Naive thymus-derived CD4-positive, alpha-beta T cell (primary cell): ENCODE measurements at regions not wholly inside any gene's neighbourhood (a gene's known extent, or its start where the extent isn't known, plus 50 kb on each side); places are given as distances from the start of the nearest gene placed in this dataset.

ENCODE experiments used
- ATAC-seq: fragments of 150-1000 bp; cut with Tn5 transposase; 2 replicates; pipeline ENCODE4 v1.10.0; 2021; ENCODE audit warnings: mild to moderate bottlenecking, moderate library complexity
- CTCF ChIA-PET: fragments of 350-600 bp; sonication (Branson Sonifier 250); formaldehyde crosslinking; loops from one replicate; lab custom pipeline; 2021; ENCODE audit warnings: antibody characterized with exemption; lab: Charles Lee
- POLR2A ChIA-PET: fragments of 350-600 bp; sonication (Branson Sonifier 250); formaldehyde crosslinking; loops from one replicate; lab custom pipeline; 2021; ENCODE audit warnings: antibody characterized with exemption, inconsistent platforms; lab: Charles Lee
- DNase-seq, 9 donors: peaks; one replicate each; pipeline versions ENCODE4 v3.0.0 to v3.0.0-alpha.2; 2020 to 2022; ENCODE audit warnings: mixed read lengths in 1 of 9
- H3K27ac ChIP-seq: one replicate; pipeline ENCODE4 v1.7.0; 2013; ENCODE audit warnings: mild to moderate bottlenecking, low read depth, low read length, moderate library complexity
- H3K27me3 ChIP-seq, 2 donors: one replicate each; pipeline ENCODE4 v1.7.0; 2013; ENCODE audit warnings: low read length in 2 of 2, mild to moderate bottlenecking in 2 of 2, moderate library complexity in 2 of 2; ENCODE audit not compliant: control insufficient read depth in 2 of 2, insufficient read depth in 2 of 2
- H3K36me3 ChIP-seq, 3 experiments: 1 replicate in 2 of 3; 2 replicates in 1 of 3; pipeline ENCODE4 v1.7.0; 2013; ENCODE audit warnings: low read length in 3 of 3, mild to moderate bottlenecking in 3 of 3, moderate library complexity in 1 of 3; ENCODE audit not compliant: insufficient read depth in 3 of 3, control insufficient read depth in 2 of 3
- H3K4me1 ChIP-seq, 2 donors: one replicate each; pipeline ENCODE4 v1.7.0; 2013; ENCODE audit warnings: low read length in 2 of 2, mild to moderate bottlenecking in 2 of 2, moderate library complexity in 1 of 2; ENCODE audit not compliant: control insufficient read depth in 2 of 2, insufficient read depth in 2 of 2
- H3K4me3 ChIP-seq: 2 replicates; pipeline ENCODE4 v1.7.0; 2013; ENCODE audit warnings: mild to moderate bottlenecking, low read length
- H3K9me3 ChIP-seq, 3 experiments: 1 replicate in 2 of 3; 2 replicates in 1 of 3; pipeline ENCODE4 v1.7.0; 2013; ENCODE audit warnings: low read length in 3 of 3; ENCODE audit not compliant: control insufficient read depth in 2 of 3
- H3K27ac Mint-ChIP-seq, 9 donors: one replicate each; pipeline ENCODE4 v1.8.0; 2020 to 2022; ENCODE audit warnings: mixed read lengths in 9 of 9, mild to moderate bottlenecking in 8 of 9, moderate library complexity in 5 of 9, inconsistent platforms in 2 of 9
- H3K27me3 Mint-ChIP-seq, 5 donors: one replicate each; pipeline ENCODE4 v1.8.0; 2021 to 2022; ENCODE audit warnings: mixed read lengths in 5 of 5, mild to moderate bottlenecking in 1 of 5
- H3K36me3 Mint-ChIP-seq, 5 donors: one replicate each; pipeline ENCODE4 v1.8.0; 2020 to 2022; ENCODE audit warnings: mixed read lengths in 5 of 5, mild to moderate bottlenecking in 3 of 5, inconsistent platforms in 1 of 5
- H3K4me1 Mint-ChIP-seq, 7 donors: one replicate each; pipeline ENCODE4 v1.8.0; 2020 to 2022; ENCODE audit warnings: mixed read lengths in 7 of 7, mild to moderate bottlenecking in 3 of 7, inconsistent platforms in 1 of 7
- H3K4me3 Mint-ChIP-seq, 10 donors: one replicate each; pipeline ENCODE4 v1.8.0; 2020 to 2022; ENCODE audit warnings: mild to moderate bottlenecking in 10 of 10, mixed read lengths in 10 of 10, moderate library complexity in 6 of 10, inconsistent platforms in 2 of 10
- H3K9me3 Mint-ChIP-seq, 11 donors: one replicate each; pipeline ENCODE4 v1.8.0; 2020 to 2022; ENCODE audit warnings: mixed read lengths in 11 of 11, mild to moderate bottlenecking in 4 of 11, inconsistent platforms in 1 of 11, moderate library complexity in 1 of 11
- intact Hi-C, 2 donors: fragments of 100-400 bp; cut with micrococcal nuclease; formaldehyde crosslinking; loops; one replicate each; pipeline ENCODE4 v1.15.1; 2023

- H3K27ac ChIP-seq, result no peak overlapping the region
- CTCF ChIA-PET, result no interaction called here
- DNase-seq, result no peak
- H3K4me1 ChIP-seq, result no peaks in the 10 kb centered on the region
- peaks cover 0 to 9% (median 0%) of the 10 kb centered on the region in 11 donors for H3K9me3 Mint-ChIP-seq
- POLR2A ChIA-PET, result no interaction called here
- no peak overlapping the region for H3K27ac Mint-ChIP-seq
- H3K4me3 Mint-ChIP-seq, result no peak overlapping the region
- no peaks in the 10 kb centered on the region for H3K27me3 ChIP-seq
- H3K36me3 Mint-ChIP-seq, result no peaks in the 10 kb centered on the region
- H3K9me3 ChIP-seq, result no peaks in the 10 kb centered on the region
- ATAC-seq, result no peak
- no peak overlapping the region for H3K4me3 ChIP-seq
- H3K4me1 Mint-ChIP-seq, result no peaks in the 10 kb centered on the region
- no peaks in the 10 kb centered on the region for H3K27me3 Mint-ChIP-seq
- intact Hi-C loops, result no loop called here
- H3K36me3 ChIP-seq, result no peaks in the 10 kb centered on the region
Observed at GRCh38 chr2:145569108-145569507, 1049.2 kb upstream of the ZEB2 start.

- CTCF ChIA-PET, result no interaction called here
- POLR2A ChIA-PET, result no interaction called here
- Histone ChIP-seq H3K27me3 (no peaks in the 10 kb centered on the region), H3K4me3 (no peak overlapping the region), H3K4me1 (no peaks in the 10 kb centered on the region), H3K36me3 (no peaks in the 10 kb centered on the region), H3K9me3 (no peaks in the 10 kb centered on the region), H3K27ac (no peak overlapping the region)
- H3K36me3 Mint-ChIP-seq, result no peaks in the 10 kb centered on the region
- ATAC-seq (no peak), DNase-seq (no peak)
- no peaks in the 10 kb centered on the region for H3K27me3 Mint-ChIP-seq
- intact Hi-C loops, result no loop called here
- H3K4me1 Mint-ChIP-seq, result no peaks in the 10 kb centered on the region
- H3K4me3 Mint-ChIP-seq, result no peak overlapping the region
- no peak overlapping the region for H3K27ac Mint-ChIP-seq
- peaks cover 0 to 4% (median 0%) of the 10 kb centered on the region in 11 donors for H3K9me3 Mint-ChIP-seq
Observed at GRCh38 chr2:145563741-145564615, 1044.1 kb upstream of the ZEB2 start.

GRCh38 chr2:145561152-145561551 lies 1041.2 kb upstream of the ZEB2 start:
- Mint-ChIP-seq H3K4me1 (no peaks in the 10 kb centered on the region), H3K27me3 (no peaks in the 10 kb centered on the region), H3K4me3 (no peak overlapping the region), H3K27ac (no peak overlapping the region), H3K36me3 (no peaks in the 10 kb centered on the region), H3K9me3 (peaks cover 0 to 4% (median 0%) of the 10 kb centered on the region in 11 donors)
- Histone ChIP-seq H3K36me3 (no peaks in the 10 kb centered on the region), H3K4me3 (no peak overlapping the region), H3K27ac (no peak overlapping the region), H3K9me3 (no peaks in the 10 kb centered on the region), H3K4me1 (no peaks in the 10 kb centered on the region), H3K27me3 (no peaks in the 10 kb centered on the region)
- DNase-seq (no peak), ATAC-seq (no peak)
- POLR2A ChIA-PET, result no interaction called here
- intact Hi-C loops, result no loop called here
- CTCF ChIA-PET, result no interaction called here

DNA sequence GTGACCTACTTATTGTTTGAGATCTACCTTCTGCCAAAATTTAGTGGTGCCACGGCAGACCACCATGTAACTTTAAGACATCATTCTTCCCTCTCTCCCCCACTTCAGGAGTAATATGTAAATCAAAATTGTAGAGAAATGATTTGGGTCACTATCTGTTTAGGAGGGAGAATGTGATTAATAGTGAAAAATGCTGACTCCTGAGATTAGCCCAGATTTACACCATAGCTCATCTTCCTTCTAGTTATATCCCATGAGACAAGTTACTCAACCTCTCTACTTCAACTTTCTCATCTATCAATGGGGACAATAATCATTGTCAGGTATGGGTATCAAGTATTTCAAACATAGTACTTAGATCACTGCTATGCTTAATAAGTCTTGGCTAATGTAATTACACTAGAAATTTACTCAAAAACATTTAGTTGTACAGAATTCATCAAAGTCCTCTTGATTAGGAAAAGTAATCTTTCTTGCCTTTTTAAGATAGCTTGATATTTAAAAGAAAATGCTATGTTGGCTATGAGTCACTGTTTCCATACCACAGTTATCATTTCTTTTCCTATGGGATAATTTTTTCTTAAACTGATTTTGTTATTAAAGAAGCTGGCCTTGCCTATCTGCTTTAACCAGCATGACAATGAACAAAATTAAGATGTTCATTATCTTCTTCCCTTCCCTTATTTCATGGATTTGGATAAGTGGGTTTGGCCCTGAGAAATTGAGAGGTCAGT lies 1038.9 kb upstream of the ZEB2 start:
- Mint-ChIP-seq H3K9me3 (peaks cover 0 to 6% (median 0%) of the 10 kb centered on the region in 11 donors), H3K27ac (no peak overlapping the region), H3K36me3 (no peaks in the 10 kb centered on the region), H3K27me3 (no peaks in the 10 kb centered on the region), H3K4me1 (no peaks in the 10 kb centered on the region), H3K4me3 (no peak overlapping the region)
- H3K4me3 ChIP-seq, result no peak overlapping the region
- H3K36me3 ChIP-seq, result no peaks in the 10 kb centered on the region
- H3K27me3 ChIP-seq, result no peaks in the 10 kb centered on the region
- ATAC-seq, result no peak
- no peak overlapping the region for H3K27ac ChIP-seq
- no peaks in the 10 kb centered on the region for H3K9me3 ChIP-seq
- intact Hi-C loops, result no loop called here
- POLR2A ChIA-PET, result no interaction called here
- DNase-seq, result no peak
- no peaks in the 10 kb centered on the region for H3K4me1 ChIP-seq
- CTCF ChIA-PET, result no interaction called here

DNA sequence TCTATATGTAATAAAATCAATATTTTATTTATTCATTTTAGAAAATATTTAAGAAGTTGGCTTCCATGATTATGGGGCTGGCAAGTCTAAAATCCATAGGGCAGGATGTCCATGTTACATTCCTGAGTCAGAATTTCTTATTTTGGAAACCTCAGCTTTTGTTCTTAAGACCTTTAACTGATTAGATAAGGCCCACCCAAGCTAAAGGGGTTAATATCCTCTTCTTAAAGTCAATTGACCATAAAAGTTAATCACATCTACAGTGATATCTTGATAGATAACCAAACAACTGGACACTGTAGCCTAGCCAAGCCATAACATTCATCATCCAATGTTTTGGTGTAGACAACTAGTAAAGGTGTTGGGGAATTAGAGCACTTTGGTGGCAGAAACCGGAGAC lies 1035.4 kb upstream of the ZEB2 start:
- H3K9me3 Mint-ChIP-seq, result peaks cover 0 to 3% (median 0%) of the 10 kb centered on the region in 11 donors
- no peaks in the 10 kb centered on the region for H3K36me3 Mint-ChIP-seq
- CTCF ChIA-PET, result no interaction called here

GRCh38 chr2:145551686-145552085 lies 1031.8 kb upstream of the ZEB2 start:
- Histone ChIP-seq H3K27ac (no peak overlapping the region), H3K27me3 (no peaks in the 10 kb centered on the region), H3K36me3 (no peaks in the 10 kb centered on the region), H3K4me3 (no peak overlapping the region), H3K4me1 (no peaks in the 10 kb centered on the region), H3K9me3 (no peaks in the 10 kb centered on the region)
- no peaks in the 10 kb centered on the region for H3K27me3 Mint-ChIP-seq
- no peaks in the 10 kb centered on the region for H3K36me3 Mint-ChIP-seq
- intact Hi-C loops, result no loop called here
- H3K4me1 Mint-ChIP-seq, result no peaks in the 10 kb centered on the region
- DNase-seq (no peak), ATAC-seq (no peak)
- peaks cover 0 to 3% (median 0%) of the 10 kb centered on the region in 11 donors for H3K9me3 Mint-ChIP-seq
- no peak overlapping the region for H3K27ac Mint-ChIP-seq
- H3K4me3 Mint-ChIP-seq, result no peak overlapping the region
- ChIA-PET POLR2A (no interaction called here), CTCF (interaction anchor here (1.2 kb wide), 1 partner anchor 15 kb away, joined by 3 read pairs; no protein-coding TSS in a partner anchor)

More for the DNA sequence above, 1035.4 kb upstream of the ZEB2 start:
- no peak for DNase-seq
- H3K4me3 Mint-ChIP-seq, result no peak overlapping the region
- no peaks in the 10 kb centered on the region for H3K36me3 ChIP-seq
- intact Hi-C loops, result no loop called here
- POLR2A ChIA-PET, result no interaction called here
- H3K4me1 Mint-ChIP-seq, result no peaks in the 10 kb centered on the region
- H3K9me3 ChIP-seq, result no peaks in the 10 kb centered on the region
- H3K27me3 ChIP-seq, result no peaks in the 10 kb centered on the region
- H3K27ac Mint-ChIP-seq, result no peak overlapping the region
- no peak overlapping the region for H3K27ac ChIP-seq
- ATAC-seq, result no peak
- no peak overlapping the region for H3K4me3 ChIP-seq
- H3K27me3 Mint-ChIP-seq, result no peaks in the 10 kb centered on the region
- H3K4me1 ChIP-seq, result no peaks in the 10 kb centered on the region
